OCI-LY1 (cell line): ENCODE measurements at regions not wholly inside any gene's neighbourhood (a gene's known extent, or its start where the extent isn't known, plus 50 kb on each side); places are given as distances from the start of the nearest gene placed in this dataset.
A peak's percentile ranks its signal among the peaks of the same experiment; 100 is the strongest.
"Not testable (repeated sequence)": the region's sequence is repeated elsewhere in the genome, so short reads cannot be mapped to it uniquely, and the experiment has no call there.

Experiments used
- H2AFZ ChIP-seq: fragments of 200-600 bp; sonication (generic), shearing (Covaris generic); 2 replicates; pipeline ENCODE4 v1.6.0; 2014; ENCODE audit warnings: antibody characterized with exemption, mild to moderate bottlenecking, low read length
- H3F3A ChIP-seq: fragments of 200-600 bp; sonication (generic), shearing (Covaris generic); 2 replicates; pipeline ENCODE4 v1.6.0; 2014; ENCODE audit warnings: mild to moderate bottlenecking, antibody characterized with exemption, low read length, moderate library complexity; ENCODE audit not compliant: insufficient read depth
- H3K27ac ChIP-seq: fragments of 200-600 bp; sonication (generic); 2 replicates; pipeline ENCODE4 v1.5.1; 2014; ENCODE audit warnings: low read length, mixed run types, mild to moderate bottlenecking, low read depth; ENCODE audit not compliant: poor library complexity, severe bottlenecking
- H3K27me3 ChIP-seq: fragments of 200-600 bp; sonication (generic); 2 replicates; pipeline ENCODE4 v1.6.0; 2014; ENCODE audit warnings: antibody characterized with exemption, mild to moderate bottlenecking, low read length, moderate library complexity; ENCODE audit not compliant: insufficient read depth
- H3K36me3 ChIP-seq: fragments of 200-600 bp; sonication (generic); 2 replicates; pipeline ENCODE4 v1.6.1; 2014; ENCODE audit warnings: mild to moderate bottlenecking, antibody characterized with exemption, low read length, moderate library complexity, mixed read lengths; ENCODE audit not compliant: insufficient read depth
- H3K4me1 ChIP-seq: fragments of 200-600 bp; sonication (generic); 2 replicates; pipeline ENCODE4 v1.5.1; 2014; ENCODE audit warnings: mild to moderate bottlenecking, low read length, moderate library complexity; ENCODE audit not compliant: insufficient read depth, severe bottlenecking
- H3K4me2 ChIP-seq: fragments of 200-600 bp; sonication (generic), shearing (Covaris generic); 2 replicates; pipeline ENCODE4 v1.6.1; 2014; ENCODE audit warnings: low read length
- H3K4me3 ChIP-seq: fragments of 200-600 bp; sonication (generic); 2 replicates; pipeline ENCODE4 v1.5.1; 2014; ENCODE audit warnings: low read length, low read depth, mild to moderate bottlenecking, mixed read lengths; ENCODE audit not compliant: poor library complexity, severe bottlenecking
- H3K79me2 ChIP-seq: fragments of 200-600 bp; shearing (Covaris generic); 2 replicates; pipeline ENCODE4 v1.6.1; 2016; ENCODE audit warnings: mixed run types, low read length, mixed read lengths; ENCODE audit not compliant: insufficient read depth
- H3K9ac ChIP-seq: fragments of 200-600 bp; sonication (generic), shearing (Covaris generic); 2 replicates; pipeline ENCODE4 v1.6.1; 2014; ENCODE audit warnings: mild to moderate bottlenecking, low read length, mixed read lengths
- H3K9me2 ChIP-seq: fragments of 200-600 bp; sonication (generic), shearing (Covaris generic); 2 replicates; pipeline ENCODE4 v1.6.1; 2014; ENCODE audit warnings: low read depth, mild to moderate bottlenecking, low read length, mixed read lengths
- H3K9me3 ChIP-seq: fragments of 200-600 bp; shearing (Covaris generic); 2 replicates; pipeline ENCODE4 v1.6.1; 2014; ENCODE audit warnings: low read length, mixed read lengths
- H4K20me1 ChIP-seq: fragments of 200-600 bp; sonication (generic), shearing (Covaris generic); 2 replicates; pipeline ENCODE4 v1.6.0; 2016; ENCODE audit warnings: mild to moderate bottlenecking, low read length; ENCODE audit not compliant: insufficient read depth
- CTCF ChIP-seq: fragments of 200-600 bp; sonication (generic), shearing (Covaris generic); IDR thresholded peaks from 2 replicates; pipeline ENCODE4 v1.5.1; 2017; ENCODE audit warnings: mild to moderate bottlenecking, antibody characterized with exemption, low read length, moderate library complexity, mixed read lengths
- EZH2 ChIP-seq: fragments of 200-600 bp; sonication (generic), shearing (Covaris generic); IDR thresholded peaks from 2 replicates; pipeline ENCODE4 v1.8.0; 2017; ENCODE audit warnings: borderline replicate concordance, mixed run types, mild to moderate bottlenecking, antibody characterized with exemption, low read length, moderate library complexity, mixed read lengths

- not testable (repeated sequence) for H3K27me3 ChIP-seq, H3K36me3 ChIP-seq, H3K9me3 ChIP-seq, H3K9me2 ChIP-seq, H3K79me2 ChIP-seq, H3F3A ChIP-seq, H4K20me1 ChIP-seq, H2AFZ ChIP-seq
- Histone ChIP-seq H3K4me1 (peaks cover 45% of the 10 kb centered on the region), H3K4me2 (peak overlapping the region; percentile 37; the same call in 1 of the 2 replicates), H3K4me3 (peak overlapping the region; percentile 70), H3K9ac (peak overlapping the region; percentile 95; the same call in 1 of the 2 replicates), H3K27ac (peak overlapping the region; percentile 98)
Measured at GRCh38 chr6:27825848-27826611, 86.2 kb downstream of the OR2B2 start.

- H3F3A ChIP-seq = peaks cover 8% of the 10 kb centered on the region; the same call in 1 of the 2 replicates
- TF ChIP-seq CTCF (no peak), EZH2 (no peak)
Measured at GRCh38 chr6:27825025-27825793, 87.0 kb downstream of the OR2B2 start.

GRCh38 chr6:27824211-27825024 lies 87.8 kb downstream of the OR2B2 start:
- Histone ChIP-seq H3K4me2 (peak overlapping the region; percentile 66), H3K27ac (peak overlapping the region; percentile 98), H3K9ac (peak overlapping the region; percentile 95), H3K4me3 (peak overlapping the region; percentile 70), H3K4me1 (peaks cover 48% of the 10 kb centered on the region)
- not testable (repeated sequence) for H2AFZ ChIP-seq, H3K9me2 ChIP-seq, H3K9me3 ChIP-seq, H3F3A ChIP-seq, H3K27me3 ChIP-seq, H4K20me1 ChIP-seq, H3K36me3 ChIP-seq, H3K79me2 ChIP-seq

More at GRCh38 chr6:27825025-27825793, 87.0 kb downstream of the OR2B2 start:
- H3K4me2 ChIP-seq = peak overlapping the region; percentile 66
- H3K9me3 ChIP-seq = no peaks in the 10 kb centered on the region
- H3K9me2 ChIP-seq = no peaks in the 10 kb centered on the region
- peak overlapping the region; percentile 95 for H3K9ac ChIP-seq
- H3K4me1 ChIP-seq = peaks cover 48% of the 10 kb centered on the region
- H3K27ac ChIP-seq = peak overlapping the region; percentile 98
- peaks cover 8% of the 10 kb centered on the region for H3K36me3 ChIP-seq
- no peaks in the 10 kb centered on the region for H3K79me2 ChIP-seq
- H3K27me3 ChIP-seq = no peaks in the 10 kb centered on the region
- H3K4me3 ChIP-seq = peak overlapping the region; percentile 70
- no peak overlapping the region for H2AFZ ChIP-seq
- no peaks in the 10 kb centered on the region for H4K20me1 ChIP-seq

GRCh38 chr6:27823714-27824210 lies 88.4 kb downstream of the OR2B2 start:
- not testable (repeated sequence) for H3K9me2 ChIP-seq, H3K27me3 ChIP-seq, H2AFZ ChIP-seq, H3K9me3 ChIP-seq, H4K20me1 ChIP-seq, H3F3A ChIP-seq, H3K79me2 ChIP-seq, H3K36me3 ChIP-seq
- Histone ChIP-seq H3K27ac (peak overlapping the region; percentile 100), H3K4me2 (peak overlapping the region; percentile 70), H3K4me3 (peak overlapping the region; percentile 47), H3K9ac (peak overlapping the region; percentile 73), H3K4me1 (peaks cover 47% of the 10 kb centered on the region)
